Activated naive CD8-positive, alpha-beta T cell treated with anti-CD3 and anti-CD28 coated beads for 36 hours (primary cell): ENCODE measurements at regions not wholly inside any gene's neighbourhood (a gene's known extent, or its start where the extent isn't known, plus 50 kb on each side); places are given as distances from the start of the nearest gene placed in this dataset.

Experiments used
- DNase-seq: peaks from one replicate; pipeline ENCODE4 v3.0.0; 2021
- H3K27ac Mint-ChIP-seq: one replicate; pipeline ENCODE4 v1.8.0; 2022; ENCODE audit warnings: mild to moderate bottlenecking, moderate library complexity, mixed read lengths
- H3K27me3 Mint-ChIP-seq: one replicate; pipeline ENCODE4 v1.8.0; 2022; ENCODE audit warnings: mild to moderate bottlenecking, mixed read lengths
- H3K36me3 Mint-ChIP-seq: one replicate; pipeline ENCODE4 v1.8.0; 2021; ENCODE audit warnings: mild to moderate bottlenecking, mixed read lengths
- H3K4me1 Mint-ChIP-seq: one replicate; pipeline ENCODE4 v1.8.0; 2021; ENCODE audit warnings: mixed read lengths
- H3K4me3 Mint-ChIP-seq: one replicate; pipeline ENCODE4 v1.8.0; 2022; ENCODE audit warnings: mild to moderate bottlenecking, moderate library complexity, mixed read lengths
- H3K9me3 Mint-ChIP-seq: one replicate; pipeline ENCODE4 v1.8.0; 2022; ENCODE audit warnings: mixed read lengths

GRCh38 chr12:19706936-19707335 lies 267.6 kb downstream of the AEBP2 start:
- no peak for DNase-seq
- Mint-ChIP-seq H3K36me3 (peaks cover 2% of the 10 kb centered on the region), H3K4me1 (peaks cover 2% of the 10 kb centered on the region), H3K9me3 (peaks cover 42% of the 10 kb centered on the region), H3K27ac (no peak overlapping the region), H3K4me3 (no peak overlapping the region), H3K27me3 (no peaks in the 10 kb centered on the region)

GRCh38 chr12:19707948-19708409 lies 268.7 kb downstream of the AEBP2 start:
- peaks cover 33% of the 10 kb centered on the region for H3K9me3 Mint-ChIP-seq
- peaks cover 2% of the 10 kb centered on the region for H3K4me1 Mint-ChIP-seq
- H3K4me3 Mint-ChIP-seq, result no peak overlapping the region
- no peaks in the 10 kb centered on the region for H3K27me3 Mint-ChIP-seq
- no peaks in the 10 kb centered on the region for H3K36me3 Mint-ChIP-seq
- no peak overlapping the region for H3K27ac Mint-ChIP-seq
- no peak for DNase-seq

GRCh38 chr12:19709889-19710288 lies 270.6 kb downstream of the AEBP2 start:
- H3K9me3 Mint-ChIP-seq, result peaks cover 25% of the 10 kb centered on the region
- no peaks in the 10 kb centered on the region for H3K27me3 Mint-ChIP-seq
- no peak overlapping the region for H3K4me3 Mint-ChIP-seq

GRCh38 chr12:19710811-19711793 lies 271.8 kb downstream of the AEBP2 start:
- Mint-ChIP-seq H3K27me3 (no peaks in the 10 kb centered on the region), H3K4me1 (peaks cover 2% of the 10 kb centered on the region), H3K36me3 (no peaks in the 10 kb centered on the region), H3K27ac (no peak overlapping the region), H3K4me3 (no peak overlapping the region), H3K9me3 (peaks cover 17% of the 10 kb centered on the region)
- no peak for DNase-seq

More at GRCh38 chr12:19709889-19710288, 270.6 kb downstream of the AEBP2 start:
- peaks cover 2% of the 10 kb centered on the region for H3K4me1 Mint-ChIP-seq
- no peak overlapping the region for H3K27ac Mint-ChIP-seq
- H3K36me3 Mint-ChIP-seq, result no peaks in the 10 kb centered on the region
- DNase-seq, result no peak

GRCh38 chr12:19712041-19712440 lies 272.7 kb downstream of the AEBP2 start:
- Mint-ChIP-seq H3K36me3 (no peaks in the 10 kb centered on the region), H3K9me3 (peaks cover 15% of the 10 kb centered on the region), H3K27me3 (no peaks in the 10 kb centered on the region), H3K27ac (no peak overlapping the region), H3K4me3 (no peak overlapping the region), H3K4me1 (peaks cover 2% of the 10 kb centered on the region)
- no peak for DNase-seq

GRCh38 chr12:19718401-19718800 lies 279.1 kb downstream of the AEBP2 start:
- no peak for DNase-seq
- Mint-ChIP-seq H3K4me3 (no peak overlapping the region), H3K27me3 (no peaks in the 10 kb centered on the region), H3K4me1 (peaks cover 2% of the 10 kb centered on the region), H3K9me3 (peaks cover 8% of the 10 kb centered on the region), H3K36me3 (peaks cover 5% of the 10 kb centered on the region), H3K27ac (no peak overlapping the region)

- Mint-ChIP-seq H3K4me1 (peaks cover 2% of the 10 kb centered on the region), H3K9me3 (peaks cover 8% of the 10 kb centered on the region), H3K36me3 (peaks cover 5% of the 10 kb centered on the region), H3K27ac (no peak overlapping the region), H3K27me3 (no peaks in the 10 kb centered on the region), H3K4me3 (no peak overlapping the region)
- no peak for DNase-seq
These were observed 280.4 kb downstream of the AEBP2 start for GRCh38 chr12:19719672-19720071.

GRCh38 chr12:19726122-19726521 lies 286.8 kb downstream of the AEBP2 start:
- H3K4me1 Mint-ChIP-seq, result no peaks in the 10 kb centered on the region
- no peak for DNase-seq
- peaks cover 13% of the 10 kb centered on the region for H3K9me3 Mint-ChIP-seq
- H3K36me3 Mint-ChIP-seq, result peaks cover 5% of the 10 kb centered on the region
- no peak overlapping the region for H3K27ac Mint-ChIP-seq
- H3K27me3 Mint-ChIP-seq, result no peaks in the 10 kb centered on the region
- no peak overlapping the region for H3K4me3 Mint-ChIP-seq

- DNase-seq, result no peak
- peaks cover 13% of the 10 kb centered on the region for H3K9me3 Mint-ChIP-seq
- no peak overlapping the region for H3K27ac Mint-ChIP-seq
- no peak overlapping the region for H3K4me3 Mint-ChIP-seq
- no peaks in the 10 kb centered on the region for H3K4me1 Mint-ChIP-seq
- H3K27me3 Mint-ChIP-seq, result no peaks in the 10 kb centered on the region
- H3K36me3 Mint-ChIP-seq, result peaks cover 5% of the 10 kb centered on the region
These were observed 287.3 kb downstream of the AEBP2 start for GRCh38 chr12:19726592-19726991.

GRCh38 chr12:19737019-19737418 lies 297.7 kb downstream of the AEBP2 start:
- H3K27ac Mint-ChIP-seq, result no peak overlapping the region
- no peaks in the 10 kb centered on the region for H3K27me3 Mint-ChIP-seq
- no peak for DNase-seq
- H3K4me3 Mint-ChIP-seq, result no peak overlapping the region
- peaks cover 2% of the 10 kb centered on the region for H3K36me3 Mint-ChIP-seq
- no peaks in the 10 kb centered on the region for H3K4me1 Mint-ChIP-seq
- peaks cover 2% of the 10 kb centered on the region for H3K9me3 Mint-ChIP-seq

- peak; percentile 3 for DNase-seq
- no peaks in the 10 kb centered on the region for H3K36me3 Mint-ChIP-seq
- H3K27ac Mint-ChIP-seq, result no peak overlapping the region
- H3K4me3 Mint-ChIP-seq, result no peak overlapping the region
- H3K9me3 Mint-ChIP-seq, result no peaks in the 10 kb centered on the region
- no peaks in the 10 kb centered on the region for H3K4me1 Mint-ChIP-seq
- no peaks in the 10 kb centered on the region for H3K27me3 Mint-ChIP-seq
These were observed 300.0 kb downstream of the AEBP2 start for GRCh38 chr12:19739195-19739776.

GRCh38 chr12:19740472-19741131 lies 301.3 kb downstream of the AEBP2 start:
- no peak overlapping the region for H3K4me3 Mint-ChIP-seq
- H3K4me1 Mint-ChIP-seq, result no peaks in the 10 kb centered on the region
- no peaks in the 10 kb centered on the region for H3K27me3 Mint-ChIP-seq
- H3K36me3 Mint-ChIP-seq, result no peaks in the 10 kb centered on the region
- DNase-seq, result no peak
- no peaks in the 10 kb centered on the region for H3K9me3 Mint-ChIP-seq
- H3K27ac Mint-ChIP-seq, result no peak overlapping the region

GRCh38 chr12:19741132-19741489 lies 301.8 kb downstream of the AEBP2 start:
- Mint-ChIP-seq H3K4me1 (no peaks in the 10 kb centered on the region), H3K4me3 (no peak overlapping the region), H3K27me3 (no peaks in the 10 kb centered on the region), H3K27ac (no peak overlapping the region), H3K9me3 (no peaks in the 10 kb centered on the region), H3K36me3 (no peaks in the 10 kb centered on the region)
- no peak for DNase-seq

- Mint-ChIP-seq H3K36me3 (peaks cover 4% of the 10 kb centered on the region), H3K27me3 (no peaks in the 10 kb centered on the region), H3K4me1 (no peaks in the 10 kb centered on the region), H3K4me3 (no peak overlapping the region), H3K9me3 (peaks cover 14% of the 10 kb centered on the region), H3K27ac (no peak overlapping the region)
- no peak for DNase-seq
These were observed 305.5 kb downstream of the AEBP2 start for GRCh38 chr12:19744705-19745218.

- Mint-ChIP-seq H3K36me3 (peaks cover 4% of the 10 kb centered on the region), H3K27ac (no peak overlapping the region), H3K9me3 (peaks cover 17% of the 10 kb centered on the region), H3K27me3 (no peaks in the 10 kb centered on the region), H3K4me3 (no peak overlapping the region), H3K4me1 (no peaks in the 10 kb centered on the region)
- DNase-seq, result no peak
These were observed 307.2 kb downstream of the AEBP2 start for GRCh38 chr12:19746471-19746870.
